ENCODE measurements at regions not wholly inside any gene's neighbourhood (a gene's known extent, or its start where the extent isn't known, plus 50 kb on each side); places are given as distances from the start of the nearest gene placed in this dataset.

DNA sequence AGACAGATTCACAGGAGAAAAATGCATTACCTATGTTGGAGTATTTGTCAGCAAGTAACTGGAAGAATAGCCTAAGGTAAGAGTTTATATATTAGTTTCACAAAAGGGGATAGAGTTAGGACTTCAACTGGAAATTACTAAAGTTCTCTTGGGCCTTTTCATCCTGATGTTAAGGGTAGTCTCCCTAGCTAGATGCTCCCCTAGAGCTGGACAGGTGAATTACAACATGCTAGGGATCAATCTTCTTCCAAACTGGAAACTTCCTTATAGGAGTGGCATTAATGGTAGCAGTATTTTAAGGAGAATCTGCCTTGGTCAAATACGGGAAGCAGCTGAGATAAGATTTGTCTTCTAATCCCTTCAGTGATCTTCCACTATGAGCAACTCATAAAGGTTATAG lies 632.8 kb upstream of the RAG2 start:
- no peak for DNase-seq (ENCODE audit: low spot score, unreplicated experiment)
- H3K36me3 Mint-ChIP-seq (ENCODE audit: insufficient read depth) = no peaks in the 10 kb centered on the region
- no peak overlapping the region for H3K4me3 Mint-ChIP-seq (ENCODE audit: low read depth)
- peaks cover 8% of the 10 kb centered on the region for H3K9me3 Mint-ChIP-seq (ENCODE audit: low read depth)
- H3K27ac Mint-ChIP-seq = no peak overlapping the region
- no peaks in the 10 kb centered on the region for H3K27me3 Mint-ChIP-seq
- peak; percentile 33 for TF ChIP-seq CTCF (IDR thresholded peaks at IDR 0.05; ENCODE audit: unreplicated experiment)
- H3K4me1 Mint-ChIP-seq (ENCODE audit: low read depth) = peaks cover 5% of the 10 kb centered on the region

GRCh38 chr11:37223962-37224361 lies 625.9 kb upstream of the RAG2 start:
- Mint-ChIP-seq H3K36me3 (ENCODE audit: insufficient read depth) (no peaks in the 10 kb centered on the region), H3K27me3 (no peaks in the 10 kb centered on the region), H3K9me3 (ENCODE audit: low read depth) (peaks cover 7% of the 10 kb centered on the region), H3K27ac (no peak overlapping the region), H3K4me3 (ENCODE audit: low read depth) (no peak overlapping the region), H3K4me1 (ENCODE audit: low read depth) (peaks cover 5% of the 10 kb centered on the region)
- no peak for DNase-seq (ENCODE audit: low spot score, unreplicated experiment)
- no peak for TF ChIP-seq CTCF (IDR thresholded peaks at IDR 0.05; ENCODE audit: unreplicated experiment)

GRCh38 chr11:37203006-37203405 lies 605.0 kb upstream of the RAG2 start:
- Mint-ChIP-seq H3K27me3 (no peaks in the 10 kb centered on the region), H3K9me3 (ENCODE audit: low read depth) (peaks cover 21% of the 10 kb centered on the region), H3K4me1 (ENCODE audit: low read depth) (peaks cover 30% of the 10 kb centered on the region), H3K27ac (no peak overlapping the region), H3K4me3 (ENCODE audit: low read depth) (no peak overlapping the region), H3K36me3 (ENCODE audit: insufficient read depth) (peaks cover 8% of the 10 kb centered on the region)
- DNase-seq (ENCODE audit: low spot score, unreplicated experiment) = no peak
- no peak for TF ChIP-seq CTCF (IDR thresholded peaks at IDR 0.05; ENCODE audit: unreplicated experiment)

GRCh38 chr11:37199082-37199481 lies 601.0 kb upstream of the RAG2 start:
- DNase-seq (ENCODE audit: low spot score, unreplicated experiment) = no peak
- no peaks in the 10 kb centered on the region for H3K27me3 Mint-ChIP-seq
- H3K4me1 Mint-ChIP-seq (ENCODE audit: low read depth) = peaks cover 29% of the 10 kb centered on the region
- H3K9me3 Mint-ChIP-seq (ENCODE audit: low read depth) = peaks cover 21% of the 10 kb centered on the region
- peak overlapping the region; percentile 1 for H3K27ac Mint-ChIP-seq
- TF ChIP-seq CTCF (IDR thresholded peaks at IDR 0.05; ENCODE audit: unreplicated experiment) = no peak
- no peak overlapping the region for H3K4me3 Mint-ChIP-seq (ENCODE audit: low read depth)
- H3K36me3 Mint-ChIP-seq (ENCODE audit: insufficient read depth) = peaks cover 7% of the 10 kb centered on the region

DNA sequence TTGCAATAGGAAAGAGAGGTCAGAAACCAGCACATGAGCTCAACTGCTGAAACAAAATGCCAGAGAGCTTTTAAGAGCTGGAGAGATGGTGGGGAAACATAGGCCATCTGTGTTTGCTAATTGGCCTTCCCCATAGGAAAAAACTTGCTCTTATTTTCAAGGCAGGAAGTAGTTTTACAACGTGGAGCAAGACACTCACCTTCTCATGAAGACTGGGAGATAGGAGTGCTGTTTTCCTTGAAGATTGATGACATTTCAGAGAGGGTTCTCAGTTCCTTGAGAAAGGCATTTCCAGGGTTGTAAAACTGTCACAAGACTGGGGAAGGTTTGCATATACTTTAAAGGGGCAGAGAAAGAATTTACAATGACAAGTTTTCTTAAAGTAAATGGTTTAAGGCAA lies 586.3 kb upstream of the RAG2 start:
- H3K36me3 Mint-ChIP-seq (ENCODE audit: insufficient read depth) = peaks cover 2% of the 10 kb centered on the region
- no peak for TF ChIP-seq CTCF (IDR thresholded peaks at IDR 0.05; ENCODE audit: unreplicated experiment)
- H3K27ac Mint-ChIP-seq = peak overlapping the region; percentile 33
- DNase-seq (ENCODE audit: low spot score, unreplicated experiment) = no peak
- H3K4me3 Mint-ChIP-seq (ENCODE audit: low read depth) = no peak overlapping the region
- H3K27me3 Mint-ChIP-seq = no peaks in the 10 kb centered on the region
- peaks cover 12% of the 10 kb centered on the region for H3K9me3 Mint-ChIP-seq (ENCODE audit: low read depth)
- H3K4me1 Mint-ChIP-seq (ENCODE audit: low read depth) = peaks cover 12% of the 10 kb centered on the region
